ENCODE measurements at regions not wholly inside any gene's neighbourhood (a gene's known extent, or its start where the extent isn't known, plus 50 kb on each side); places are given as distances from the start of the nearest gene placed in this dataset.

- no peak for DNase-seq
Measured at GRCh38 chr10:90126256-90126595, 424.8 kb downstream of the KIF20B start.

GRCh38 chr10:90130321-90131086 lies 429.1 kb downstream of the KIF20B start:
- no peak for DNase-seq

- no peak for DNase-seq
Measured at GRCh38 chr10:90133606-90134005, 432.2 kb downstream of the KIF20B start.

GRCh38 chr10:90136731-90137316 lies 435.4 kb downstream of the KIF20B start:
- DNase-seq = peak; percentile 5 to 37 (median 18)

GRCh38 chr10:90138844-90139243 lies 437.5 kb downstream of the KIF20B start:
- peak in 3 of 4 experiments; percentile 3 to 33 (median 6) for DNase-seq

- DNase-seq = no peak
Measured at GRCh38 chr10:90141791-90142190, 440.4 kb downstream of the KIF20B start.

GRCh38 chr10:90143937-90144336 lies 442.5 kb downstream of the KIF20B start:
- DNase-seq = no peak

- peak in 1 of 4 experiments; percentile 3 for DNase-seq
Measured at GRCh38 chr10:90148116-90148855, 446.9 kb downstream of the KIF20B start.

- no peak for DNase-seq
Measured at GRCh38 chr10:90149563-90149962, 448.2 kb downstream of the KIF20B start.

GRCh38 chr10:90162271-90162853 lies 461.0 kb downstream of the KIF20B start:
- no peak for DNase-seq

- no peak for DNase-seq
Measured at GRCh38 chr10:90167174-90168064, 466.0 kb downstream of the KIF20B start.

- DNase-seq = no peak
Measured at GRCh38 chr10:90168244-90168643, 466.9 kb downstream of the KIF20B start.

- DNase-seq = no peak
Measured at GRCh38 chr10:90171014-90171722, 469.8 kb downstream of the KIF20B start.

GRCh38 chr10:90174531-90174930 lies 473.1 kb downstream of the KIF20B start:
- no peak for DNase-seq

GRCh38 chr10:90175161-90175681 lies 473.8 kb downstream of the KIF20B start:
- no peak for DNase-seq

GRCh38 chr10:90179696-90180407 lies 478.5 kb downstream of the KIF20B start:
- peak in 2 of 4 experiments; percentile 2 to 3 for DNase-seq

GRCh38 chr10:90180886-90181691 lies 479.7 kb downstream of the KIF20B start:
- DNase-seq = no peak

- DNase-seq = no peak
Measured at GRCh38 chr10:90192825-90193224, 491.4 kb downstream of the KIF20B start.

- no peak for DNase-seq
Measured at GRCh38 chr10:90193240-90193985, 492.0 kb downstream of the KIF20B start.
